ENCODE measurements at regions not wholly inside any gene's neighbourhood (a gene's known extent, or its start where the extent isn't known, plus 50 kb on each side); places are given as distances from the start of the nearest gene placed in this dataset.

DNA sequence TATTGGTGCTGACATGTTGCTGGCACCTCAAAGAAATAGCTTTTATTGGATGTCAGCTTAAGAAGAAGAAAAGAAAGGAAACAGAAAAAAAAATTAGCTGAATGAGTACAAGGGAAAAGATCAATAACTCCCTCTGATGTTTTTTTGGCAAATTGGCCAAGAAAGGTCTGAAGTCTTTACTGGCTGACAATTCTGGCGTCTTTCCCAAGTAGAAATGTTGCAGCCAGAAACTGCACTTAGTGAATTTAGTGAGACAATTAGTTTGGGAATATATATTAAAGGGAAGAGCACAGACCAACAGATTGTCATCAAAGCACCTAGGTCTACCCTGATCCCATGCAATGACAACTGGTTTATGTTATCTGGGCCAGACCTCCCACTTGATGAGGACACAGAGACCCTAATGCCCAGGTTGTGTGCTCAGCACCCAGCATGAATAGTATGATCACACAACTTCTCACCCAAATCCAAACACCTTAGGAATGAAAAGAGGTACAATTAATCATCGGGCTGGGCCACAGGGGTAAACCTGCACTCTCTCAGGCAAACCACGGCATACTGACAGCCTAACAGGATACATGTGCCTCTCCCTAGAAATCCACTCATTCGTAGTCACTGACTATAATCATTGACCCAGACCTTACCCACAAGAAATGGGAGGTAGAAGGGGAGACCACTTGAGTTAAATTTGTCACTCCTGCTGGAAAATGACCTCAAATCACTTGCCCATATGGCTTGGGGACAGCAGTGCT is 612.3 kb upstream of the ARID1B start:
- intact Hi-C loops (cut with DNase I; ENCODE audit: low total_unique reads) = no loop called here
- no peak for TF ChIP-seq POLR2A (IDR thresholded peaks at IDR 0.05)
- WGBS, 5 donors = 52 to 64% (median 61%) methylated on average over 4 of the region's 4 CpGs
- H3K36me3 ChIP-seq = no peaks in the 10 kb centered on the region
- no peak overlapping the region for H3K4me3 ChIP-seq
- no peaks in the 10 kb centered on the region for H3K9me3 ChIP-seq
- H3K4me1 ChIP-seq = peaks cover 0 to 14% (median 3%) of the 10 kb centered on the region in 4 donors
- DNase-seq = peak in 1 of 2 donors; percentile 61
- H3K27ac ChIP-seq = no peak overlapping the region
- no peaks in the 10 kb centered on the region for H3K27me3 ChIP-seq

DNA sequence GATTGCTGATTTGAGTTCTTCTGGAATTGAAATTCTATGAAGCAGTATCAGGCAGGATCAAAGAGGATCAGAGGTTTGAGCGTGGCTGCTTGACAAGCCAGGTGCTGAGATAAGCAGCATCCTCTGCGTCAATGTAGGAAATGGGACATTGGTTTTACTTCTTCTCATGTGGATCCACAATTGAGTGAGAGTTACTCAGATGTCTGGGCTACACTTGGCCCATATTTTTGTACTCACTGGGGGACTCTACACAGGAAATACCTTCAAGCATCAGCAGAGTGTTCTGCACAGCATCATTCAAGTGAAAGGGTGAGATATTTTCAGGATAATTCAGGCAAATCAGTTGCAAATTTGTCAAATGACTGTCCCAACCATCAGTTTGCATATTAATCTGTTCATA is 613.9 kb upstream of the ARID1B start:
- intact Hi-C loops (cut with DNase I; ENCODE audit: low total_unique reads) = no loop called here
- TF ChIP-seq CTCF (IDR thresholded peaks at IDR 0.05) (no peak), POLR2A (IDR thresholded peaks at IDR 0.05) (no peak), POLR2AphosphoS5 (IDR thresholded peaks at IDR 0.05) (no peak), EP300 (IDR thresholded peaks at IDR 0.05) (no peak)
- peak in 1 of 2 donors; percentile 29 for DNase-seq
- Histone ChIP-seq H3K4me3 (no peak overlapping the region), H3K9me3 (no peaks in the 10 kb centered on the region), H3K4me1 (peaks cover 0 to 14% (median 3%) of the 10 kb centered on the region in 4 donors), H3K36me3 (no peaks in the 10 kb centered on the region), H3K27me3 (no peaks in the 10 kb centered on the region), H3K27ac (no peak overlapping the region)
- 78 to 89% (median 81%) methylated on average over 2 of the region's 2 CpGs for WGBS, 5 donors

GRCh38 chr6:156161471-156161870 is 615.7 kb upstream of the ARID1B start:
- DNase-seq = no peak
- H3K27me3 ChIP-seq = no peaks in the 10 kb centered on the region
- H3K27ac ChIP-seq = no peak overlapping the region
- WGBS, 5 donors = 69 to 87% (median 73%) methylated on average over 3 of the region's 3 CpGs
- TF ChIP-seq CTCF (IDR thresholded peaks at IDR 0.05) (no peak), POLR2A (IDR thresholded peaks at IDR 0.05) (no peak), EP300 (IDR thresholded peaks at IDR 0.05) (no peak), POLR2AphosphoS5 (IDR thresholded peaks at IDR 0.05) (no peak)
- intact Hi-C loops (cut with DNase I; ENCODE audit: low total_unique reads) = no loop called here
- no peaks in the 10 kb centered on the region for H3K36me3 ChIP-seq
- peaks cover 0 to 14% (median 0%) of the 10 kb centered on the region in 4 donors for H3K4me1 ChIP-seq
- no peak overlapping the region for H3K4me3 ChIP-seq
- H3K9me3 ChIP-seq = no peaks in the 10 kb centered on the region

GRCh38 chr6:156160795-156161165 is 616.4 kb upstream of the ARID1B start:
- WGBS, 5 donors = 26 to 50% (median 39%) methylated on average over 3 of the region's 3 CpGs
- no peaks in the 10 kb centered on the region for H3K36me3 ChIP-seq
- H3K9me3 ChIP-seq = no peaks in the 10 kb centered on the region
- no peak for TF ChIP-seq CTCF (IDR thresholded peaks at IDR 0.05)
- no peak for TF ChIP-seq POLR2A (IDR thresholded peaks at IDR 0.05)
- intact Hi-C loops (cut with DNase I; ENCODE audit: low total_unique reads) = no loop called here
- no peak overlapping the region for H3K4me3 ChIP-seq
- H3K27me3 ChIP-seq = no peaks in the 10 kb centered on the region
- H3K4me1 ChIP-seq = peaks cover 0 to 14% (median 0%) of the 10 kb centered on the region in 4 donors
- no peak for DNase-seq
- H3K27ac ChIP-seq = no peak overlapping the region

All from stomach (tissue), 8 donors.